Ureter (tissue), 1 donor: ENCODE measurements at regions not wholly inside any gene's neighbourhood (a gene's known extent, or its start where the extent isn't known, plus 50 kb on each side); places are given as distances from the start of the nearest gene placed in this dataset.

Experiments used
- DNase-seq: peaks from one replicate; pipeline ENCODE4 v3.0.0-alpha.2; 2020; ENCODE audit warnings: low spot score
- donor health status: DM: yes; HTN: yes; CAD: no.

- no peak for DNase-seq
Measured at GRCh38 chr16:54418903-54419302, 132.3 kb upstream of the IRX3 start.

DNA sequence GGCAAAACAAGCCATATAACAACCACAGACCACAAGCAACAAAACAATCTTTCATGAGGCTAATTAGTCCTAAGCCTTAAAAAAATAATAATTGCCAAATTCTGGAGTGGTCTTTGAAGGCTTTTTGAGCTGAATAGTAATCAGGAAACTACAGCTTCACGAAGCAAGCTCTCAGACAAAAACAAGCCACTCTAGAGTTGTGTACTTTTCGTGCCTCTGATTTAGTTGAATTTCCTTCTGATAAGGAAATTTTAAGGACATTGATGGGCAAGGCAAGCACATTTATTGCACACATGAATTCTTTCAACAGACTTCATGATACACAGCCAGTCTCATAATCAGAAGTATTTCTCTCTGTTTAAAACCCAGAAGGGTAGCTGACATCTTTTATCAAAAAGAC, 130.8 kb upstream of the IRX3 start:
- no peak for DNase-seq

GRCh38 chr16:54414671-54415070, 128.1 kb upstream of the IRX3 start:
- DNase-seq, result no peak

DNA sequence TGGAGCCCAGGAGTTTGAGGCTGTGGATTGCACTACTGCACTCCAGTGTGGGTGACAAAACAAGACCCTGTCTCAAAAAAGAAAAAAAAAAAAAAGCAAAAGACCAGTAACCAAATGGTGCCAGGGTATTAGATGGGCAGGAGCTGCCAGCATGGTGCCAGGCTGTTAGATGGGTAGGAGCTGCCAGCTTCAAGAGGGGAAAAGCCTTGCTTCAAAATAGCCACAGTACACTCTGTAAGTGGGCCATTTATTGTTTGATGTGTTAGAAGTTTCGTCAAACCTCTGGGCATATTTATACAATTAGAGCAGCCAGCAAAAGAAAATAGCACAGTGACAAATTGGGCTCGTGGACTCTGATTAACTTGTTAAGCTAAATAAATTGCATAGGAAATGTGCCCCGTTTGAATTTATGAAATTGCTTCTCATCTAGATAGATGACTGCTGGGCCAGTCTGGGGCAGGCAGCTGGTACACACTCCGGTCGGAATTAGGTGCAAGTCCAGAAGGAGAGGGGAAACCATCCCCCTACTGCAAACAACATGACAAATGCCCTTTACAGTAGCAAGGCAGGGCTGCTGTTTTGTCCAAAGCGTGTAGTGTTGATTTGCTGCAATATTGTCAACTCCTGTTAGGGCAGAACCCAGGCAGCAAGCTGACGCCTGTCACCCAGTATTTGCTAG, 126.3 kb upstream of the IRX3 start:
- DNase-seq, result no peak

DNA sequence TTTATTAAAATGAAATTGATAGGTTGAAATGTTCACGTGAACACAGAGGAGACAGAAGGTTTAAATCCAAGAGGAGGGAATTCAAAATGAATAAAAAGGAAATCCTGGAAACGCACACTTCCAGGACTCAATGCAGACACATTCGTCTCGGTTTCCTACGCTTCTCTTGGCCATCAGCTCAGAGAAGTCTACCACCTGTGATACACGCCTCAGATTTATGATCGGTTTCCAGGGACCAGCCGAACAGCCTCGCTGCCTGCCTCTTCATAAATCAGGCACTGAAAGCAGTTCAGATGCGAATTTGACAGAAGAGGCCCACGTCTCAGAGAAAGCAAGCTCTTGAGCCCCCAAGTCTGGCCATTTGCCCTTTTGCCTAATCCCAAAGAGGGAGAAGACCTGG, 125.5 kb upstream of the IRX3 start:
- no peak for DNase-seq

GRCh38 chr16:54411544-54411943, 125.0 kb upstream of the IRX3 start:
- DNase-seq, result no peak

DNA sequence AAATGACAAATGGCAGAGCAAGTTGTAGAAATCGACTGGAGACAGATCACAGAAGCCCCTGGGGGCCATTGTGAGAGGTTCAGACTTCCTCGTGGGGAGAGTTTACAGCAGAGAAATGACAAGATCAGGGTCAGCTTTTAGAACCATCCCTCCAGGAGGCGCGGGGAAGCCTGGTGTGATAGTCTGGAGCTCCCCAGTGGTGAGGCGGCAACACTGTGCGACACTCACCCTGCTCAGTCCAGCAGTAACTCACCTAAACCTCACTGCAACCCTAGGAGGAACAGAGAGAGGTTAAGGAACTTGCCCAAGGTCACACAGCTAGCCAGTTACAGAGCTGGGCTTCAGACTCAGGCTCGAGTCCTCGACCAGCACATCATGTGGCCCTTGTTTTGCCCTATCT, 123.4 kb upstream of the IRX3 start:
- DNase-seq, result no peak

DNA sequence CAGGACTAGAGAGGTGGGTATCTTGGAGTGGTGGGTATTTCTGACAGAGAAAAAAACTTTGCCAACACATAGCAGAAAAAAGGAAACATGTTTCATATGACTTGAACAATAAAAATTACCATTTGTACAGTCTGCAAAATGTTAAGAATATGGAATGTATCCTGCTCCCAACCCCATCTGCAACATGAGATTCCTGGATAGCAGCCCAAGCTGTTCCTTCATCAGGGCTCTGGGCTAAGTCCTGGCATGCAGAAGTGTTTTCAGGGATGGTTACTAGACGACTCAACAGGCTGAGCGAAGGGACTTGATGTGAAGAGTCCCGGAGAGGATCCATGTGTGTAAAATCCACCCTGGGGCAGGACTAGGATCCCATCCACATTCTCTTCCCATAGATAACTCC, 121.0 kb upstream of the IRX3 start:
- no peak for DNase-seq

- DNase-seq, result no peak
Measured at GRCh38 chr16:54405478-54405877, 118.9 kb upstream of the IRX3 start.

- DNase-seq, result no peak
Measured at GRCh38 chr16:54403580-54403979, 117.0 kb upstream of the IRX3 start.

DNA sequence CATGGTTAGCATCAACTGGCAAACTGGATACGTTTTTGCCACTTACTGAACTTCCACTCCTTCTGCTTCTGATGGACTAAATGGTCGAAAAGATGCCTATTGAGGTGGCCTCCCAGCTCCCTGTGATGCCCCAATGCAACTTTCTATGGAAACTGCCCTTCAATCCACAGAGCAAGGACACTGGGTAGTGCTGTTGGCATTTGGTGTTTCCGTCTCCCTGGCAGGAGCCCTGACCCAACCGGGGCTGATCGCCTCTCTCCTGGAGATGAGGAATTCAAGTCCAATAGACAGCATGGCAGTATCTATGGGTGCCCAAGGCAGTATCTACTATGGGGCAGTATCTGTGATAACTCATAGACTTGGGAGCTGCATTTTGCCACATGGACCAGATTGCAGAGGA, 116.3 kb upstream of the IRX3 start:
- DNase-seq, result no peak

GRCh38 chr16:54402270-54402669, 115.7 kb upstream of the IRX3 start:
- DNase-seq, result no peak

- DNase-seq, result no peak
Measured at GRCh38 chr16:54400261-54400660, 113.7 kb upstream of the IRX3 start.

DNA sequence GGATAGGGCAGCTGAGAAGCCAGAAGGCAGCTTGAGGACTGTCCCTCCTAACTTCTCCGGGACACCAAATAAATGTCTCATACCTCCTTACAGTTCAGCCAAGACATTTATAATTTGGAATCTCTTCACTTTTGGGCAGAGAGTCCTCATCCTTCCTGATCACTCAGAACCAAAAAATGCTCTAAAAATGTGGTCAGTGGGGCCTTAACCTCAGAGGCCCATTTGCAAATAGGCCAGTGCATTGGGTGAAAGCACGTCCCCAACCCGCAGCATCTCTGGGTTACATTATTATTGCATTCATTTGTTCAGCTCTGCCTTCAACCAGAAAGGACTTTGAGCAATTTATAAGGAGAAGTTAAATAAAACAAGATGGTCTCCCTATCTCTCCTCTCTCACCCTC, 112.4 kb upstream of the IRX3 start:
- DNase-seq, result no peak

DNA sequence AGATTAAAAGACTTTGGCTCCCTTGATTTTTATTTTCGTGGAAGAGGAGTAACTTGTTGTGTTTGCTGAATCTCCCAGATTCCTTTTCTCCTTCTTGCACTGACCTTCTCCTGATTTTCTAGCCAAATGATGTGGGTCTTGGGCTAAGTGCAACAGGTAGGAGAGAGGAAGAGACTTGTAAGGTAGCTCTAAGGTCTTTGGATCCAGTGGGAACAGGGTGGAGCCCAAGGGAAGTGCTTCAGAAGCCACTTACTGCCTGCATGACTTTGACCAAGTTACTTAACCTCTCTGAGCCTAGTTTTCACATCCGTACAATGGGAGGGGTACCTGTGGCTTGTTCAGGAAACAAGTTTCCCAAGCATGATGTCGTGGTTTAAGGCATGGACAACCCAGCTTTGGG, 111.3 kb upstream of the IRX3 start:
- DNase-seq, result no peak

DNA sequence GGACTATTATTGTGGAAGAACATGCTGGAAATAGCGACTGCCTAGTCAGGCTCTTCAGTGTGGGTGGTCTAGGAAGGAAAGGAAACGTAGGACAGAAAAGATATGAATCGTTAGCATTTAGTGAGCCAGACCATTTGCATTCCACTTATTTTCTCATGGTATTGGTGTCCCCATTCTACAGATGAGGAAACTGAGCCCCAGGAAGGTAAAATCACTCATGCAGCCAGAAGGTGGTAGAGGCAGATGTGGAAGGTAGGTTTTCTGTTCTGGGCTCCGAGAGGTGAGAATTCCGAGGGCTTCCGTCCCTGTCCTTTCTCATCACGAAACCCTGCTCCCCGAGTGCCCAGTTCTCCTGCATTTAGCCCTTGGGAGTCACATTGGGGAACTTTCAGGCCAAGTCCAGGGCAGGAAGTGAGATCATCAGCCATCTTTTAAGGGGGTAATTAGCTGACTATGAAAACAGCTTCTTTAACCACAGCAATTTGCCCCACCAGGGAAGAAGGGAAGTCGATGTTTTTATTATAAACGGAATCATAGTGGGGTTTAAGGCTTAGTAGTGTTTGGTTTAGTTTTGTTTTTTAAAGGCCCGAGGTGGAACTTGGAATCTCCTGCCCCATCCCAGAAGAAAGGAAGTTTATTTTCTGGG, 110.7 kb upstream of the IRX3 start:
- DNase-seq, result no peak

GRCh38 chr16:54389836-54390494, 103.4 kb upstream of the IRX3 start:
- no peak for DNase-seq

- no peak for DNase-seq
Measured at GRCh38 chr16:54385141-54385540, 98.6 kb upstream of the IRX3 start.

- DNase-seq, result no peak
Measured at GRCh38 chr16:54381601-54382313, 95.2 kb upstream of the IRX3 start.

- DNase-seq, result no peak
Measured at GRCh38 chr16:54375071-54375470, 88.5 kb upstream of the IRX3 start.

- no peak for DNase-seq
Measured at GRCh38 chr16:54373534-54374520, 87.2 kb upstream of the IRX3 start.
